ENCODE measurements at regions not wholly inside any gene's neighbourhood (a gene's known extent, or its start where the extent isn't known, plus 50 kb on each side); places are given as distances from the start of the nearest gene placed in this dataset.

GRCh38 chr16:49049191-49049590 is 232.4 kb downstream of the CBLN1 start:
- H3K27ac ChIP-seq (ENCODE audit: low read depth, low read length): no peak overlapping the region
- no peak overlapping the region for H2AFZ ChIP-seq (ENCODE audit: low read length)
- no peaks in the 10 kb centered on the region for H3K4me1 ChIP-seq (ENCODE audit: insufficient read depth, low read length)
- no peak for DNase-seq (ENCODE audit: insufficient read length, low spot score, missing footprints)
- no peaks in the 10 kb centered on the region for H3K79me2 ChIP-seq (ENCODE audit: insufficient read depth, low read length)
- H3K36me3 ChIP-seq (ENCODE audit: insufficient read depth, low read length): no peaks in the 10 kb centered on the region
- H3K4me3 ChIP-seq (ENCODE audit: insufficient read depth, low read length): no peak overlapping the region
- H3K27me3 ChIP-seq (ENCODE audit: insufficient read depth, low read length): no peaks in the 10 kb centered on the region
- H4K20me1 ChIP-seq (ENCODE audit: insufficient read depth, low read length): no peaks in the 10 kb centered on the region
- H3K9me3 ChIP-seq (ENCODE audit: low read depth, low read length): no peaks in the 10 kb centered on the region
- no peak for TF ChIP-seq CTCF (IDR thresholded peaks at IDR 0.05; ENCODE audit: extremely low read depth, low read depth, low read length)
- no peak overlapping the region for H3K4me2 ChIP-seq (ENCODE audit: insufficient read depth, low read length)

GRCh38 chr16:49048557-49048956 is 233.1 kb downstream of the CBLN1 start:
- Histone ChIP-seq H3K27ac (ENCODE audit: low read depth, low read length) (no peak overlapping the region), H3K4me1 (ENCODE audit: insufficient read depth, low read length) (no peaks in the 10 kb centered on the region), H3K4me3 (ENCODE audit: insufficient read depth, low read length) (no peak overlapping the region), H2AFZ (ENCODE audit: low read length) (no peak overlapping the region), H3K27me3 (ENCODE audit: insufficient read depth, low read length) (no peaks in the 10 kb centered on the region), H3K36me3 (ENCODE audit: insufficient read depth, low read length) (no peaks in the 10 kb centered on the region), H3K4me2 (ENCODE audit: insufficient read depth, low read length) (no peak overlapping the region), H3K79me2 (ENCODE audit: insufficient read depth, low read length) (no peaks in the 10 kb centered on the region), H4K20me1 (ENCODE audit: insufficient read depth, low read length) (no peaks in the 10 kb centered on the region), H3K9me3 (ENCODE audit: low read depth, low read length) (no peaks in the 10 kb centered on the region)
- no peak for TF ChIP-seq CTCF (IDR thresholded peaks at IDR 0.05; ENCODE audit: extremely low read depth, low read depth, low read length)
- no peak for DNase-seq (ENCODE audit: insufficient read length, low spot score, missing footprints)

GRCh38 chr16:49036126-49036525 is 245.5 kb downstream of the CBLN1 start:
- Histone ChIP-seq H3K27ac (ENCODE audit: low read depth, low read length) (no peak overlapping the region), H3K9me3 (ENCODE audit: low read depth, low read length) (no peaks in the 10 kb centered on the region), H3K4me1 (ENCODE audit: insufficient read depth, low read length) (no peaks in the 10 kb centered on the region), H2AFZ (ENCODE audit: low read length) (no peak overlapping the region), H3K27me3 (ENCODE audit: insufficient read depth, low read length) (no peaks in the 10 kb centered on the region), H3K36me3 (ENCODE audit: insufficient read depth, low read length) (no peaks in the 10 kb centered on the region), H4K20me1 (ENCODE audit: insufficient read depth, low read length) (no peaks in the 10 kb centered on the region), H3K4me2 (ENCODE audit: insufficient read depth, low read length) (no peak overlapping the region), H3K4me3 (ENCODE audit: insufficient read depth, low read length) (no peak overlapping the region), H3K79me2 (ENCODE audit: insufficient read depth, low read length) (no peaks in the 10 kb centered on the region)
- no peak for DNase-seq (ENCODE audit: insufficient read length, low spot score, missing footprints)
- TF ChIP-seq CTCF (IDR thresholded peaks at IDR 0.05; ENCODE audit: extremely low read depth, low read depth, low read length): no peak

- Histone ChIP-seq H3K9me3 (ENCODE audit: low read depth, low read length) (no peaks in the 10 kb centered on the region), H3K36me3 (ENCODE audit: insufficient read depth, low read length) (no peaks in the 10 kb centered on the region), H3K27me3 (ENCODE audit: insufficient read depth, low read length) (no peaks in the 10 kb centered on the region), H3K27ac (ENCODE audit: low read depth, low read length) (no peak overlapping the region), H3K4me3 (ENCODE audit: insufficient read depth, low read length) (no peak overlapping the region), H3K4me2 (ENCODE audit: insufficient read depth, low read length) (no peak overlapping the region), H4K20me1 (ENCODE audit: insufficient read depth, low read length) (no peaks in the 10 kb centered on the region), H2AFZ (ENCODE audit: low read length) (no peak overlapping the region), H3K79me2 (ENCODE audit: insufficient read depth, low read length) (no peaks in the 10 kb centered on the region), H3K4me1 (ENCODE audit: insufficient read depth, low read length) (no peaks in the 10 kb centered on the region)
- no peak for TF ChIP-seq CTCF (IDR thresholded peaks at IDR 0.05; ENCODE audit: extremely low read depth, low read depth, low read length)
- DNase-seq (ENCODE audit: insufficient read length, low spot score, missing footprints): no peak
Measured at GRCh38 chr16:49027420-49027819, 254.2 kb downstream of the CBLN1 start.
